H1 (cell line): ENCODE measurements at regions not wholly inside any gene's neighbourhood (a gene's known extent, or its start where the extent isn't known, plus 50 kb on each side); places are given as distances from the start of the nearest gene placed in this dataset.

ENCODE experiments used
- CTBP2 ChIP-seq: IDR thresholded peaks from 2 replicates; pipeline ENCODE4 v1.7.0; 2011; ENCODE audit warnings: borderline replicate concordance, mild to moderate bottlenecking, moderate library complexity, mixed read lengths, low read length; ENCODE audit not compliant: insufficient read depth, insufficient read length
- POLR2AphosphoS5 ChIP-seq: IDR thresholded peaks from 2 replicates; pipeline ENCODE4 v1.6.1; 2011; ENCODE audit warnings: low read depth, low read length
- USF2 ChIP-seq: IDR thresholded peaks from 2 replicates; pipeline ENCODE4 v1.6.1; 2011; ENCODE audit warnings: low read length, improper control_type of control experiment

DNA sequence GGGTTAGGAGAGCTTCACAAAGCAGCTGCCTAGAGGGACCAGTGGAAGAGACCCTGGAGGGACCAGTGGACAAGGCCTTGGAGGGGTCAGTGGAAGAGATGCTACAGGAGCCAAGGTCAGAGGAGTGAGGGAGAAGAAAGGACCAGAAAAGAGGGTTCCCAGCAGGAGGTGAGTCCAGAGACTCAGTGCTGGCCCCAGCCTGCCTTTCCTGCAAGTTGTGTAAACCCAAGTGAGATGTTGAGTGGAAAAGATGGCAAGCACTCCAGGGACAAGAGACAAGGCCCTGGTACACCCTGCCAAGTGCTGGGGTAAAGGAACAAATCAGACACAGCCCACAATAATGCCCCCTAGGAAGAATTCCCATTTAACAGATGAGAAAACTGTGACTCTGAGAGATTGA, 94.4 kb downstream of the TTC32 start (continued):
- TF ChIP-seq POLR2AphosphoS5, result no peak
- no peak for TF ChIP-seq USF2
- TF ChIP-seq CTBP2, result no peak
